ENCODE measurements at regions not wholly inside any gene's neighbourhood (a gene's known extent, or its start where the extent isn't known, plus 50 kb on each side); places are given as distances from the start of the nearest gene placed in this dataset.

GRCh38 chr1:164325786-164326185, 233.2 kb upstream of the PBX1 start:
- TF ChIP-seq, protein P1, sequence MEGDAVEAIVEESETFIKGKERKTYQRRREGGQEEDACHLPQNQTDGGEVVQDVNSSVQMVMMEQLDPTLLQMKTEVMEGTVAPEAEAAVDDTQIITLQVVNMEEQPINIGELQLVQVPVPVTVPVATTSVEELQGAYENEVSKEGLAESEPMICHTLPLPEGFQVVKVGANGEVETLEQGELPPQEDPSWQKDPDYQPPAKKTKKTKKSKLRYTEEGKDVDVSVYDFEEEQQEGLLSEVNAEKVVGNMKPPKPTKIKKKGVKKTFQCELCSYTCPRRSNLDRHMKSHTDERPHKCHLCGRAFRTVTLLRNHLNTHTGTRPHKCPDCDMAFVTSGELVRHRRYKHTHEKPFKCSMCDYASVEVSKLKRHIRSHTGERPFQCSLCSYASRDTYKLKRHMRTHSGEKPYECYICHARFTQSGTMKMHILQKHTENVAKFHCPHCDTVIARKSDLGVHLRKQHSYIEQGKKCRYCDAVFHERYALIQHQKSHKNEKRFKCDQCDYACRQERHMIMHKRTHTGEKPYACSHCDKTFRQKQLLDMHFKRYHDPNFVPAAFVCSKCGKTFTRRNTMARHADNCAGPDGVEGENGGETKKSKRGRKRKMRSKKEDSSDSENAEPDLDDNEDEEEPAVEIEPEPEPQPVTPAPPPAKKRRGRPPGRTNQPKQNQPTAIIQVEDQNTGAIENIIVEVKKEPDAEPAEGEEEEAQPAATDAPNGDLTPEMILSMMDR (IDR thresholded peaks at IDR 0.05): no peak
- TF ChIP-seq POLR2A (IDR thresholded peaks at IDR 0.05): no peak

Data from heart left ventricle (tissue), 13 donors.